Mesenchymal stem cell (in vitro differentiated cells and primary cell): ENCODE measurements at regions not wholly inside any gene's neighbourhood (a gene's known extent, or its start where the extent isn't known, plus 50 kb on each side); places are given as distances from the start of the nearest gene placed in this dataset.

Source experiments
- DNase-seq: peaks from one replicate; pipeline ENCODE4 v3.0.0-alpha.2; 2013
- H2AFZ ChIP-seq: one replicate; pipeline ENCODE4 v1.6.1; 2013; ENCODE audit warnings: low read depth, mild to moderate bottlenecking, control low read depth, inconsistent platforms, low read length, moderate library complexity
- H2AK5ac ChIP-seq: 2 replicates; pipeline ENCODE4 v1.6.1; 2013; ENCODE audit warnings: low read length, moderate library complexity, mild to moderate bottlenecking, inconsistent platforms; ENCODE audit not compliant: severe bottlenecking
- H2BK120ac ChIP-seq: one replicate; pipeline ENCODE4 v1.6.1; 2013; ENCODE audit warnings: low read depth, mild to moderate bottlenecking, inconsistent platforms, low read length, moderate library complexity
- H2BK12ac ChIP-seq, 2 experiments: one replicate each; pipeline ENCODE4 v1.6.1; 2013; ENCODE audit warnings: inconsistent platforms in 2 of 2, low read length in 2 of 2, mild to moderate bottlenecking in 2 of 2, moderate library complexity in 2 of 2, control low read depth in 1 of 2
- H2BK15ac ChIP-seq: one replicate; pipeline ENCODE4 v1.6.1; 2013; ENCODE audit warnings: mild to moderate bottlenecking, low read depth, inconsistent platforms; ENCODE audit not compliant: poor library complexity, severe bottlenecking
- H2BK5ac ChIP-seq: 2 replicates; pipeline ENCODE4 v1.6.1; 2013; ENCODE audit warnings: low read depth, mild to moderate bottlenecking, low read length, control low read depth, inconsistent platforms; ENCODE audit not compliant: poor library complexity, severe bottlenecking
- H3K14ac ChIP-seq, 2 experiments: one replicate each; pipeline ENCODE4 v1.6.1; 2013; ENCODE audit warnings: inconsistent platforms in 2 of 2, low read length in 2 of 2, control low read depth in 1 of 2, mild to moderate bottlenecking in 1 of 2, moderate library complexity in 1 of 2
- H3K18ac ChIP-seq, 2 experiments: one replicate each; pipeline ENCODE4 v1.6.1; 2013; ENCODE audit warnings: inconsistent platforms in 2 of 2, low read length in 2 of 2, control low read depth in 1 of 2, low read depth in 1 of 2, mild to moderate bottlenecking in 1 of 2
- H3K23ac ChIP-seq, 2 experiments: one replicate each; pipeline ENCODE4 v1.6.1; 2013; ENCODE audit warnings: inconsistent platforms in 2 of 2, low read length in 2 of 2, mild to moderate bottlenecking in 2 of 2, moderate library complexity in 2 of 2, control low read depth in 1 of 2
- H3K27ac ChIP-seq: 2 replicates; pipeline ENCODE4 v1.5.1; 2013; ENCODE audit warnings: mild to moderate bottlenecking, moderate library complexity, low read length, control low read depth, inconsistent platforms; ENCODE audit not compliant: poor library complexity, severe bottlenecking
- H3K27me3 ChIP-seq, 2 experiments: 2 replicates each; pipeline versions ENCODE4 v1.6.1 to v1.7.0; 2013; ENCODE audit warnings: low read length in 2 of 2, mild to moderate bottlenecking in 2 of 2, moderate library complexity in 2 of 2, control low read depth in 1 of 2, inconsistent platforms in 1 of 2; ENCODE audit not compliant: control insufficient read depth in 1 of 2, insufficient read depth in 1 of 2
- H3K36me3 ChIP-seq, 2 experiments: 2 replicates each; pipeline versions ENCODE4 v1.6.1 to v1.7.0; 2013; ENCODE audit warnings: low read length in 2 of 2, control low read depth in 1 of 2, inconsistent platforms in 1 of 2, low read depth in 1 of 2, mild to moderate bottlenecking in 1 of 2; ENCODE audit not compliant: insufficient read depth in 2 of 2, control insufficient read depth in 1 of 2
- H3K4ac ChIP-seq, 2 experiments: one replicate each; pipeline ENCODE4 v1.6.1; 2013; ENCODE audit warnings: inconsistent platforms in 2 of 2, low read length in 2 of 2, mild to moderate bottlenecking in 2 of 2, moderate library complexity in 2 of 2, control low read depth in 1 of 2, low read depth in 1 of 2
- H3K4me1 ChIP-seq: 2 replicates; pipeline ENCODE4 v1.6.1; 2013; ENCODE audit warnings: low read depth, low read length, control low read depth; ENCODE audit not compliant: control insufficient read depth, insufficient read depth
- H3K4me2 ChIP-seq: 2 replicates; pipeline ENCODE4 v1.6.1; 2013; ENCODE audit warnings: low read length, mild to moderate bottlenecking, inconsistent platforms; ENCODE audit not compliant: poor library complexity, severe bottlenecking
- H3K4me3 ChIP-seq, 2 experiments: 2 replicates each; pipeline versions ENCODE4 v1.5.1 to v1.7.0; 2013; ENCODE audit warnings: low read length in 2 of 2, mild to moderate bottlenecking in 2 of 2, control low read depth in 1 of 2, low read depth in 1 of 2; ENCODE audit not compliant: insufficient read depth in 1 of 2
- H3K79me1 ChIP-seq: replicated peaks from 2 replicates; pipeline ENCODE4 v1.6.1; 2013; ENCODE audit warnings: mild to moderate bottlenecking, control low read depth, low read length, inconsistent platforms; ENCODE audit not compliant: poor library complexity, severe bottlenecking
- H3K9ac ChIP-seq: 2 replicates; pipeline ENCODE4 v1.7.0; 2013; ENCODE audit warnings: mild to moderate bottlenecking, low read length, moderate library complexity
- H3K9me3 ChIP-seq: 2 replicates; pipeline ENCODE4 v1.7.0; 2013; ENCODE audit warnings: mild to moderate bottlenecking, low read length; ENCODE audit not compliant: control insufficient read depth
- H4K8ac ChIP-seq: one replicate; pipeline ENCODE4 v1.6.1; 2013; ENCODE audit warnings: inconsistent platforms, mild to moderate bottlenecking, low read length, moderate library complexity
- H4K91ac ChIP-seq: one replicate; pipeline ENCODE4 v1.6.1; 2013; ENCODE audit warnings: mild to moderate bottlenecking, low read length, inconsistent platforms
- WGBS: methylation state at CpG from one replicate; pipeline ENCODE4 v1.1.7; 2013; ENCODE audit warnings: mixed read lengths; 5-methylcytosine and 5-hydroxymethylcytosine counted together

DNA sequence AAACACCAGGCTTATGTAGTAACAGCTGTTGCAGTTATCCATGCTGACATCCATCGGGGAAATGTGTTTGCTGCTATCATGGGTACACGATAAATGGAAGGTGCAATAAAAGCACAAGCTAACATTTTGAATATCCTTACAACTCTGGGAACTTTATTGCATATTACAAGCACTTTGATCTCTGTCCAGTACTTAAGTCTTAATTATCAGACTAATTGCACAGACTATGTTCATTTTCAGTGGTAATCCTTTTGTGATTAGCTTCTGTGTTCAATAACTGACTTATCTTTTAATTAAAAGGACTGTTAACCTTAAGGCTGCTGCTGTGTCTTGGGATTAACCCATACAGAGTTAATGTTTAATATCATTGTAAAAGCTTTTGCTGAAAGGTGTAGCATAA, 101.4 kb upstream of the ATP5MC3 start:
- H3K27ac ChIP-seq, result no peak overlapping the region
- no CpG with 5 or more reads among the region's 2 CpGs for WGBS
- H3K18ac ChIP-seq, result no peak overlapping the region
- no peak overlapping the region for H2BK12ac ChIP-seq
- H3K4me1 ChIP-seq, result no peaks in the 10 kb centered on the region
- no peaks in the 10 kb centered on the region for H3K36me3 ChIP-seq
- no peak overlapping the region for H3K14ac ChIP-seq
- H3K27me3 ChIP-seq, result peaks cover 4 to 13% of the 10 kb centered on the region in 2 experiments
- H2BK15ac ChIP-seq, result no peak overlapping the region
- H3K79me1 ChIP-seq, result no peaks in the 10 kb centered on the region
- no peaks in the 10 kb centered on the region for H3K9me3 ChIP-seq
- no peak overlapping the region for H4K91ac ChIP-seq
- H4K8ac ChIP-seq, result no peak overlapping the region
- H2AK5ac ChIP-seq, result no peak overlapping the region
- no peak overlapping the region for H3K4ac ChIP-seq
- H3K9ac ChIP-seq, result no peak overlapping the region
- no peak for DNase-seq
- no peak overlapping the region for H3K4me2 ChIP-seq
- H2BK120ac ChIP-seq, result no peak overlapping the region
- H3K4me3 ChIP-seq, result no peak overlapping the region
- no peak overlapping the region for H3K23ac ChIP-seq
- no peak overlapping the region for H2AFZ ChIP-seq
- no peak overlapping the region for H2BK5ac ChIP-seq

DNA sequence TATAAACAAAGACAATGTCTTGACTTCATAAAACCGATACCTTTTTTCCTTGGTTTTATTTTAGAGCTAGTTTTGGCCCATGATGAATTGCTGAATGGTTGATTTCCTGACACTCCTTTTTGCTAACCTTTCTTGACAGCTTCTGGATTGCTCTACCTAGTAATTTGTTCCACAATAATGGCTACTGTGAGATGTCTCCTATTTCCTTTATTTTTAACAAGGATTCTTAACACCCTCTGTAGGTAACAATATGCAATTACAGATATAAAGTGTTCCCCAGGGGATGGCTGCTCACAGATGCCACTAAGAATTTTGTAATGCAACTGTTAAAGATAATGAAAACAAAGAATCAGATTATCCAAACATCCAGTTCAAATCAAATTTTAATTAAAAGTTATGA, 100.8 kb upstream of the ATP5MC3 start:
- no peaks in the 10 kb centered on the region for H3K36me3 ChIP-seq
- H3K4ac ChIP-seq, result no peak overlapping the region
- H2BK12ac ChIP-seq, result no peak overlapping the region
- H3K9me3 ChIP-seq, result no peaks in the 10 kb centered on the region
- H3K4me2 ChIP-seq, result no peak overlapping the region
- H2AFZ ChIP-seq, result no peak overlapping the region
- no peak overlapping the region for H4K91ac ChIP-seq
- H2BK5ac ChIP-seq, result no peak overlapping the region
- H3K9ac ChIP-seq, result no peak overlapping the region
- peaks cover 4 to 13% of the 10 kb centered on the region in 2 experiments for H3K27me3 ChIP-seq
- no peak overlapping the region for H4K8ac ChIP-seq
- H2BK120ac ChIP-seq, result no peak overlapping the region
- no peak overlapping the region for H3K14ac ChIP-seq
- no peaks in the 10 kb centered on the region for H3K4me1 ChIP-seq
- DNase-seq, result peak; percentile 46
- H2BK15ac ChIP-seq, result no peak overlapping the region
- no peak overlapping the region for H3K27ac ChIP-seq
- no peak overlapping the region for H2AK5ac ChIP-seq
- H3K23ac ChIP-seq, result no peak overlapping the region
- H3K79me1 ChIP-seq, result no peaks in the 10 kb centered on the region
- no peak overlapping the region for H3K18ac ChIP-seq
- no peak overlapping the region for H3K4me3 ChIP-seq
- 83% methylated on average over 1 of the region's 1 CpG for WGBS

DNA sequence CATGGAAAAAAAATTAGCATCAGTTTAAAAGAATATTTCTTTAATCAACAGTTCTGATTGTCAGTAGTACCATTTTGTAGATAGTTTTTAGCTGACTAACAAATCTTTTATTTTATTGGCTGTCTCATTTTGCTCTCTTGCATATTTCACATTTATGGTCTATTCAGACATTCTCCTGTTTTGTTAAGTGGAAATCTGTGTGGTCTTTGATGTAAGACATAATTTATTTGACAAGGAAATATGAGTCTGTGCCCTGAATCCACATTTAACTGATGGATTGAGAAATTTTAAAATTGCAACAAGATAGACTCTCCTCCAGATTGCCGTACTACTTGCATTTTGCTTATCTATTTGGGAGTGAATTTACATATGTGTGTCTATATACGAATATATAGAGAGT, 96.3 kb upstream of the ATP5MC3 start:
- H4K91ac ChIP-seq, result no peak overlapping the region
- no peak overlapping the region for H3K4me2 ChIP-seq
- no peaks in the 10 kb centered on the region for H3K9me3 ChIP-seq
- H3K36me3 ChIP-seq, result no peaks in the 10 kb centered on the region
- no peak overlapping the region for H4K8ac ChIP-seq
- no peak overlapping the region for H2AK5ac ChIP-seq
- H3K27me3 ChIP-seq, result peaks cover 4 to 9% of the 10 kb centered on the region in 2 experiments
- H3K14ac ChIP-seq, result no peak overlapping the region
- DNase-seq, result no peak
- H2BK12ac ChIP-seq, result no peak overlapping the region
- no peak overlapping the region for H3K18ac ChIP-seq
- no peaks in the 10 kb centered on the region for H3K4me1 ChIP-seq
- H3K79me1 ChIP-seq, result no peaks in the 10 kb centered on the region
- no peak overlapping the region for H2AFZ ChIP-seq
- no peak overlapping the region for H2BK120ac ChIP-seq
- H3K9ac ChIP-seq, result no peak overlapping the region
- H3K27ac ChIP-seq, result no peak overlapping the region
- H3K23ac ChIP-seq, result no peak overlapping the region
- H3K4ac ChIP-seq, result no peak overlapping the region
- 100% methylated on average over 1 of the region's 2 CpGs for WGBS
- no peak overlapping the region for H3K4me3 ChIP-seq
- H2BK15ac ChIP-seq, result no peak overlapping the region
- H2BK5ac ChIP-seq, result no peak overlapping the region

DNA sequence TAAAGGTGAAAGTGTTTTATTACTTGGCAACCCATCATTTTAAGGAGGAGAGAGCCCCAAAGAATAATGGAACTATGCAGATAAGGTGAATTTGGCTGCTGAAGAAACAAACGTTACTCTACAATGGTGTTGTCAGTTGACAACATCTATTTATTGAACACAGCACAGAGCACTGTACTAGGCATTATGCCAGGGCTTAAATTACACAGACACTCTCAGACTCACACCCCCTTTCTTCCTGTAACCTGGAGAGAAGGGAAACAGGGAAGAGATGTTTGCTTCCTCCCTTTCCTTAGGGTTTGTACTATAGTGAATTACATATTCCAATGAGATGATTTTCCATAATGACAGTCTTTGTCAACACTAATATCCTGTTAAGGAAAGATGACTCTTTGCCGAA, 94.0 kb upstream of the ATP5MC3 start:
- no peak overlapping the region for H2BK120ac ChIP-seq
- no peaks in the 10 kb centered on the region for H3K79me1 ChIP-seq
- 67% methylated on average over 1 of the region's 2 CpGs for WGBS
- no peak overlapping the region for H3K23ac ChIP-seq
- H4K91ac ChIP-seq, result no peak overlapping the region
- H3K9ac ChIP-seq, result no peak overlapping the region
- H3K36me3 ChIP-seq, result no peaks in the 10 kb centered on the region
- no peak overlapping the region for H2BK12ac ChIP-seq
- no peak overlapping the region for H4K8ac ChIP-seq
- H3K4ac ChIP-seq, result no peak overlapping the region
- no peaks in the 10 kb centered on the region for H3K9me3 ChIP-seq
- no peak overlapping the region for H2BK5ac ChIP-seq
- H3K14ac ChIP-seq, result no peak overlapping the region
- H3K27me3 ChIP-seq, result peaks cover 4 to 9% of the 10 kb centered on the region in 2 experiments
- no peak overlapping the region for H3K18ac ChIP-seq
- DNase-seq, result no peak
- H2AK5ac ChIP-seq, result no peak overlapping the region
- no peak overlapping the region for H3K4me2 ChIP-seq
- no peak overlapping the region for H2BK15ac ChIP-seq
- no peaks in the 10 kb centered on the region for H3K4me1 ChIP-seq
- H3K27ac ChIP-seq, result no peak overlapping the region
- H2AFZ ChIP-seq, result no peak overlapping the region
- H3K4me3 ChIP-seq, result no peak overlapping the region
